ENCODE measurements at regions not wholly inside any gene's neighbourhood (a gene's known extent, or its start where the extent isn't known, plus 50 kb on each side); places are given as distances from the start of the nearest gene placed in this dataset.
"Not testable (repeated sequence)": the region's sequence is repeated elsewhere in the genome, so short reads cannot be mapped to it uniquely, and the experiment has no call there.

DNA sequence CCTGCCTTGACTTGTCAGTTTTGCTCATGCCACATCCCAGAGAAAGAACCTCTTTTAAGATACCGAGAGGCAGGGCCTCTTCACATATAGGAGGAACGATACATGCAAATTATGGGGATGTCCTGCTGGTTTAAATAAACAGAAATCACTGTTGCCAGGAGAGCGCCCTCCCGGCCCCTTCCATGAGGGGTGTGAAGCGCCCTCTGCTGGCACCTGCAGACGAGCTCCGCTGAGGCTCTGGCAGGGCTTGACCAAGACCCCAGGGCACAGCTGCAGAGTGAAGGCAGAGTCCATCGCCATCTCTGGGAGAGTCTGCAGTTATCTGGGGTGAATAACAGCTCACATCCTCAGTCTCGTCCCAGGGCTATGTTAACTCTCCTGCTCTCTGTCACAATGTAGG lies 468.8 kb downstream of the RPIA start:
- TF ChIP-seq, protein P1, sequence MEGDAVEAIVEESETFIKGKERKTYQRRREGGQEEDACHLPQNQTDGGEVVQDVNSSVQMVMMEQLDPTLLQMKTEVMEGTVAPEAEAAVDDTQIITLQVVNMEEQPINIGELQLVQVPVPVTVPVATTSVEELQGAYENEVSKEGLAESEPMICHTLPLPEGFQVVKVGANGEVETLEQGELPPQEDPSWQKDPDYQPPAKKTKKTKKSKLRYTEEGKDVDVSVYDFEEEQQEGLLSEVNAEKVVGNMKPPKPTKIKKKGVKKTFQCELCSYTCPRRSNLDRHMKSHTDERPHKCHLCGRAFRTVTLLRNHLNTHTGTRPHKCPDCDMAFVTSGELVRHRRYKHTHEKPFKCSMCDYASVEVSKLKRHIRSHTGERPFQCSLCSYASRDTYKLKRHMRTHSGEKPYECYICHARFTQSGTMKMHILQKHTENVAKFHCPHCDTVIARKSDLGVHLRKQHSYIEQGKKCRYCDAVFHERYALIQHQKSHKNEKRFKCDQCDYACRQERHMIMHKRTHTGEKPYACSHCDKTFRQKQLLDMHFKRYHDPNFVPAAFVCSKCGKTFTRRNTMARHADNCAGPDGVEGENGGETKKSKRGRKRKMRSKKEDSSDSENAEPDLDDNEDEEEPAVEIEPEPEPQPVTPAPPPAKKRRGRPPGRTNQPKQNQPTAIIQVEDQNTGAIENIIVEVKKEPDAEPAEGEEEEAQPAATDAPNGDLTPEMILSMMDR (IDR thresholded peaks at IDR 0.05): not testable (repeated sequence)
- not testable (repeated sequence) for TF ChIP-seq POLR2AphosphoS5 (IDR thresholded peaks at IDR 0.05)
